Adipocyte (in vitro differentiated cells): ENCODE measurements at regions not wholly inside any gene's neighbourhood (a gene's known extent, or its start where the extent isn't known, plus 50 kb on each side); places are given as distances from the start of the nearest gene placed in this dataset.

Experiments
- DNase-seq: peaks from one replicate; pipeline ENCODE4 v3.0.0-alpha.2; 2015; ENCODE audit warnings: low read depth
- H3K27me3 ChIP-seq: replicated peaks from 2 replicates; pipeline ENCODE4 v1.7.0; 2013; ENCODE audit warnings: mild to moderate bottlenecking, low read length, moderate library complexity; ENCODE audit not compliant: control insufficient read depth, insufficient read depth
- H3K36me3 ChIP-seq: 2 replicates; pipeline ENCODE4 v1.7.0; 2013; ENCODE audit warnings: low read length, mild to moderate bottlenecking, moderate library complexity; ENCODE audit not compliant: control insufficient read depth, insufficient read depth, severe bottlenecking
- H3K4me1 ChIP-seq: 2 replicates; pipeline ENCODE4 v1.7.0; 2013; ENCODE audit warnings: mild to moderate bottlenecking, low read length, moderate library complexity; ENCODE audit not compliant: control insufficient read depth, insufficient read depth
- H3K4me3 ChIP-seq: 2 replicates; pipeline ENCODE4 v1.7.0; 2013; ENCODE audit warnings: mild to moderate bottlenecking, low read length, moderate library complexity
- H3K9ac ChIP-seq: 2 replicates; pipeline ENCODE4 v1.7.0; 2013; ENCODE audit warnings: mild to moderate bottlenecking, low read length, moderate library complexity
- H3K9me3 ChIP-seq: 2 replicates; pipeline ENCODE4 v1.7.0; 2013; ENCODE audit warnings: mild to moderate bottlenecking, low read length, moderate library complexity; ENCODE audit not compliant: control insufficient read depth

DNA sequence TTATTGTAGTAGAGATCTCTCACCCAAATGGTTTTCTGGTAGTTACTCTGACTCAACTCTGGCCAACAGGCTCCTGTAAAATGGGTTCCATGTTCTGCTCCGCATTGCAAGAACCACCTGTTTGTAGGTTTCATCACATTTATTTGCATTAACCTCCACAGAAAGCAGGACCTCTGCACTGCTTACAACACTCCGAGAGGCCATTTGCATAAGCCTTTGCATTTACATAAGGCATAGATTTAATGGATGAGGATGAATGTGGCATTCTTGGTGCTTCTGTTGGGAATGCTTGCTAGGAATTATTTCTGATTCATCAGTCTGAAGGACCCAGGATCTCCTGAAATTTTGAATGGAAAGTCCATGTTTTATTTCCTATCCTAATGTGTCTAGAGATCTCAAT is 320.1 kb downstream of the ZNF621 start:
- Histone ChIP-seq H3K36me3 (no peaks in the 10 kb centered on the region), H3K4me3 (no peak overlapping the region), H3K9ac (no peak overlapping the region), H3K9me3 (peaks cover 7% of the 10 kb centered on the region), H3K27me3 (no peaks in the 10 kb centered on the region), H3K4me1 (no peaks in the 10 kb centered on the region)
- DNase-seq: no peak

DNA sequence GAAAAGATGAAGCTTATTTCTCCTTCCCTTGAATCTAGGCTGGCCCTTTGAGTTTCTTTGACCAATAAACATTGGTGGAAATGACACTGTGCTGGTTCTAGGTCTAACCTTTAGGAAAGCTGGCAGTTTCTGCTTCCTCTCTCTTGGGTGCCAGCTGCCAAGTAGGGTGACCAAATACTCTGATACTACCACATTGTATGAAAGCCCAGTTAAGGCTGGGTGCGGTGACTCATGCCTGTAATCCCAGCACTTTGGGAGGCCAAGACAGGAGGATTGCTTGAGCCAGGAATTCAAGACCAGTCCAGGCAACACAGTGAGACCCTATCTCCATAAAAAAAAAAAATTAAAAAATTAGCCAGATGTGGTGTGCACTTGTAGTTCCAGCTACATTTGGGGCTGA is 320.7 kb downstream of the ZNF621 start:
- Histone ChIP-seq H3K9ac (no peak overlapping the region), H3K9me3 (peaks cover 7% of the 10 kb centered on the region), H3K36me3 (no peaks in the 10 kb centered on the region), H3K27me3 (no peaks in the 10 kb centered on the region), H3K4me3 (no peak overlapping the region), H3K4me1 (no peaks in the 10 kb centered on the region)
- no peak for DNase-seq

DNA sequence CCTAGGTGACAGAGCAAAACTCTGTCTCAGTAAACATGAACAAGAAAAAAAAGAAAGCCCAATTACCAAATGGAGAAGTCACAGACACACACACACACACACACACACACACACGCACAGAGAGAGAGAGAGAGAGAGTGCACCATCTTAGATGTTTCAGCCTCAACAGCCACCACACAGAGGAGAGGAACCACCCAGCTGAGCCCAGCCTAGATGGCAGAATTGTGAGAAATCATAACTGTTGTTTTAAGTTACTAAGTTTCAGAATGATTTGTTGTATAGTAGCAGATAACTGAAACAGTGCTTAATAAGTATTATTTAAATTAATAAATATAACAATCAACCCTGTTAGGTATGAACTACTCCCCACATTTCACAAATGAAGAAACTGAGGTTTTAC is 321.2 kb downstream of the ZNF621 start:
- no peaks in the 10 kb centered on the region for H3K36me3 ChIP-seq
- H3K9me3 ChIP-seq: peaks cover 7% of the 10 kb centered on the region
- no peak for DNase-seq
- H3K4me3 ChIP-seq: no peak overlapping the region
- no peaks in the 10 kb centered on the region for H3K27me3 ChIP-seq
- no peak overlapping the region for H3K9ac ChIP-seq
- H3K4me1 ChIP-seq: no peaks in the 10 kb centered on the region

DNA sequence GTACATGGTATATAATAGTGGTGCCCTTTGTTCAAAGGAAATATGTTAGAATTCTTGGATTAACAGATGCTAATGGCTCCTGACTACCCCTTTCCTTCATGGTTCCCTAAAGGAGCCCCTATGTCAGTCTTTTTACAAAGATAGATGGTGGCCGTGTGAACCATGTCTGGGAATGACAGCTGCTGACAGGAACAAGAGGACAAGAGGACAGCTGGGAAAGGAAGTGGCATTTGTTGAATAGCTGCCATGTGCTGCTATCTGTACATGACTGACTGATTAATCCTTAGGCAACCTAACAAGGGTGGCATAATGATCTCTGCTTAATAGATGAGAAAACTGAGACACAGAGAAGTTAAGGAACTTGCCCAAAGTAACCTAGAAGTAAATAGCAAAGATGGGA is 321.7 kb downstream of the ZNF621 start:
- no peak for DNase-seq
- no peak overlapping the region for H3K4me3 ChIP-seq
- H3K9ac ChIP-seq: no peak overlapping the region

DNA sequence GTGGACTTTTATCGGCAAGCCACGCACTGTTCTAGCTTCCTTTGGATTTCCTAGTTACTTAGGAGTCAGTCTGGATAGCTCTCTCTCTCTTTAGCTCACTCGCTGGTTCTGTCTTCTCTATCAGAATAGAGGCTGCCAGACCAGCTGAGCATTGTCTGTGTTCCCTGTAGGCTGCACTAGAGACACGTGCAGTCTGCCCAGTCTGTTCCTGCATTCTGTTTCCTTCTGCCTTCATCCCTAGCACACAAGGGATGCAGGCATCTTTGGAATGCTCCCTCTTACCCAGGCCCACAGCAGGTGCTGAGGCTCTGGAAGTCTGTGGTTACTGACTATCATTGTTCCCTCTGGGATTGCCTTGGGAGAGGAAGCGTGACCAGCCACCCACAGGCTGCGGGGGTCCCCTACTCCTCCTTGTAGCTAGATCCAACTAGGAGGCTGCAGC is 322.8 kb downstream of the ZNF621 start:
- H3K9ac ChIP-seq: no peak overlapping the region
- H3K27me3 ChIP-seq: no peaks in the 10 kb centered on the region
- DNase-seq: no peak
- peaks cover 7% of the 10 kb centered on the region for H3K9me3 ChIP-seq
- no peaks in the 10 kb centered on the region for H3K36me3 ChIP-seq
- H3K4me1 ChIP-seq: no peaks in the 10 kb centered on the region
- no peak overlapping the region for H3K4me3 ChIP-seq

More for the DNA sequence above, 321.7 kb downstream of the ZNF621 start:
- Histone ChIP-seq H3K4me1 (no peaks in the 10 kb centered on the region), H3K36me3 (no peaks in the 10 kb centered on the region), H3K9me3 (peaks cover 7% of the 10 kb centered on the region), H3K27me3 (no peaks in the 10 kb centered on the region)

DNA sequence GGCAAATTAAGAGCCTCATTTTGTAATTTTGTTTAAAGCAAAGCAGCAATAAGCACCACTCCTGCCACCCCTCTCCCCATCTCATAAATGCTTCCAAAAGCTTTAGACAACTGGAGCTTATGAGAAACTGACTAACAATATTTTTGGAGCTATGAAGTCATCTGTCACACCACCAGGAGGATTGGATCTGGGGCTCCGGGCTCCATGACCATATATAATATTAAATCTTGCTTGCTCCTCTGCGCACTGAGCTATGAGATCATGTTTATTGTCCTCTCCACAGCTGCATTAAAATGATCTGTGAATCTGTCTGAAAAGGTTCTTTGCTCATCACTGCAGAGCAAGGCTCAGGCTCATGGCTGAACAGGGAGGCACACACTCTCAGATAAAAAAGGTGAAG is 323.7 kb downstream of the ZNF621 start:
- Histone ChIP-seq H3K4me1 (no peaks in the 10 kb centered on the region), H3K27me3 (no peaks in the 10 kb centered on the region), H3K36me3 (no peaks in the 10 kb centered on the region), H3K4me3 (no peak overlapping the region), H3K9ac (no peak overlapping the region), H3K9me3 (peaks cover 7% of the 10 kb centered on the region)
- no peak for DNase-seq

DNA sequence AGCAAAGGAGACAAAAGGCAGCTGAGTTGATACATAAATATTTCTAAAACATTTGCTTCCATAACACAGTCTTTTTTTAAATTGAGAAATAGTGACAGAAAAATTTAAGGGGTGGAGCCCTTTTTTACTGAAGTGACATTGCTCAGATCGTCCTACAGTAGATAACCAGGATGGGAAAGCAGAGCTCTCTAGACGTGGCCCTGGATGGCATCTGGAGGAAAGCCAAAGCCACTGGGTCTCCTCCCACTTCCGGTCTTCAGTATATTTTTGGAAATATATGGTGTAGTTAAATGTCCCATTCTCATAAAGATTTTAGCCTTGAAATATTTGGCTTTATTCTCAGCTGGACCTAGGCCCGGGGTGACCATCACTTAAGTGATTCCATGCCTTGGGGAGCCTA is 326.1 kb downstream of the ZNF621 start:
- Histone ChIP-seq H3K9ac (no peak overlapping the region), H3K36me3 (no peaks in the 10 kb centered on the region), H3K4me1 (no peaks in the 10 kb centered on the region), H3K9me3 (peaks cover 7% of the 10 kb centered on the region), H3K27me3 (no peaks in the 10 kb centered on the region), H3K4me3 (no peak overlapping the region)
- no peak for DNase-seq

DNA sequence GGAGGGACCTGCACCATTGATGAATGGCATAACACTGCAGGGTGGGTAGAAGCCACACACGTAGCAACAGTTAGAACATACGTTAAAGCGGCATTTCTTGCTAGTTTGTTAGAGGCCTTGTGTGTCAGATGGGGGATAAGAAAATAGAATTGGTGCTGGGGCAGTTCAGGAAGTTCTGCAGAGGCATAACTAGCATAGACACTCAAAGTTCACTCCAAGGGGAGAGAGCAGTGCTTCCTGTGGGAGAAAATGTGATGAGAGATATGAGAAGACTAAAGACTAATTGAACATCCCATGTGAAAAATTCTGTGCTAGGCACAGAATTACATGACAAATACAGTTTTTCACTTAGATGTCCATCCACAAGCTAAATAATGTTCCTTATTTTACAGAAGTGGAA is 327.1 kb downstream of the ZNF621 start:
- H3K36me3 ChIP-seq: no peaks in the 10 kb centered on the region
- no peaks in the 10 kb centered on the region for H3K27me3 ChIP-seq
- H3K9ac ChIP-seq: no peak overlapping the region
- DNase-seq: no peak
- H3K4me3 ChIP-seq: no peak overlapping the region
- H3K4me1 ChIP-seq: no peaks in the 10 kb centered on the region
- no peaks in the 10 kb centered on the region for H3K9me3 ChIP-seq

DNA sequence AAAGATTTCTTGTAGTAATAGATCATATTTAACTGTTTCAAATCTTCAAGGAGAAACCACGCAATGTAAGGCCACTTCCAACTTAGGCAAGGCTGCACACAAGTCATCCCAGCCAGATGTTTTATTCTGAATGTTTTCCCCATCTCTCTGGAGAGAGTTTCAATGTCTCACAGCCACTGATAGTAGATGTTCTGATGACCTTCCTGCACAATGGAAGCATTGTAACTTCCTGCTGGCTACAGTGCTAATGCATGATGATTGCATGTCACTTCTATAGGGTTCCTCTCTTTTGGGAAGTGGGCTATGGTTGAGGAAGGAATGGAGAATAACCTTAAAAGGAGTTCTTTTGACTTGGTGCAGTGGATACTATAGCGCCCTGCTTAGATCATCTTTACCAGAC is 328.0 kb downstream of the ZNF621 start:
- no peak for DNase-seq
- no peaks in the 10 kb centered on the region for H3K9me3 ChIP-seq
- no peaks in the 10 kb centered on the region for H3K36me3 ChIP-seq
- H3K27me3 ChIP-seq: no peaks in the 10 kb centered on the region
- H3K9ac ChIP-seq: no peak overlapping the region
- H3K4me3 ChIP-seq: no peak overlapping the region
- H3K4me1 ChIP-seq: no peaks in the 10 kb centered on the region

DNA sequence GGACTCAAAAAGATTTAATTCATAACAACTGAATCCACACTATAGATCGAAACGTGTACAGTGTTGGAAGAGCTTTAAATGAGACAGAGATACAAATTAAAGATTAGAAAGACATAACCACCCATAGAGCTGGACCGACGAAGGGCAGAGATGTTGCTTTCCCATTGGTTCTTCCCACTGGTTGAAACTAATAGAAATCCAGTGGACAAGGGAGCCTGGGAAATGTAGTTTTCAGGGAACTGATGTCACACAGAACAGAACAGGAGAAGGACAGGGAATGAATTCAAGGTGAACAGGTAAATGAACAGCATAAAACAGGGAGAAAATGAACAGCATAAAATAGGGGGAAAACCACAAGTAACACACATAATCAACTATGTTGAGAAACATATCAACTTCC is 328.7 kb downstream of the ZNF621 start:
- no peaks in the 10 kb centered on the region for H3K36me3 ChIP-seq
- peaks cover under 1% of the 10 kb centered on the region for H3K4me1 ChIP-seq
- H3K9ac ChIP-seq: no peak overlapping the region
- H3K27me3 ChIP-seq: no peaks in the 10 kb centered on the region
- DNase-seq: no peak
- no peaks in the 10 kb centered on the region for H3K9me3 ChIP-seq
- no peak overlapping the region for H3K4me3 ChIP-seq

DNA sequence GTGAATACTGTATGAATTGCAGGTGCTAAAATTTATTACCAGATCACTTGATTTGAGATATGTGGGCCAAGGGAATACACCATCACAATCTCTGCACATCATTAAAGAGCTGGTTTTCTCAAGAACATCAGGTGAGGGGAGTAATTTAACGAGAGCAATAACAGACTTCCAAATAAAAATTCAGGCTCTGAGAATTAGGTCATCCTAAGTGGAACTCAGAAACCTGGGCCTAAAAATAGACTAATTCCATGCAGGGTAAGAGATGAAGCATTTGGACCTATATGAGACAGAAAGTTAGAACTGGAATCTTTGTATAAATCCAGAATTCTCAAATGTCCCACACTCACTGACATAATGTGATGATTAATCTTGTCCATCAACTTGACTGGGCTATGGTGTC is 331.1 kb downstream of the ZNF621 start:
- Histone ChIP-seq H3K4me3 (no peak overlapping the region), H3K9ac (no peak overlapping the region), H3K36me3 (no peaks in the 10 kb centered on the region), H3K27me3 (no peaks in the 10 kb centered on the region), H3K9me3 (no peaks in the 10 kb centered on the region), H3K4me1 (peaks cover 3% of the 10 kb centered on the region)
- no peak for DNase-seq

DNA sequence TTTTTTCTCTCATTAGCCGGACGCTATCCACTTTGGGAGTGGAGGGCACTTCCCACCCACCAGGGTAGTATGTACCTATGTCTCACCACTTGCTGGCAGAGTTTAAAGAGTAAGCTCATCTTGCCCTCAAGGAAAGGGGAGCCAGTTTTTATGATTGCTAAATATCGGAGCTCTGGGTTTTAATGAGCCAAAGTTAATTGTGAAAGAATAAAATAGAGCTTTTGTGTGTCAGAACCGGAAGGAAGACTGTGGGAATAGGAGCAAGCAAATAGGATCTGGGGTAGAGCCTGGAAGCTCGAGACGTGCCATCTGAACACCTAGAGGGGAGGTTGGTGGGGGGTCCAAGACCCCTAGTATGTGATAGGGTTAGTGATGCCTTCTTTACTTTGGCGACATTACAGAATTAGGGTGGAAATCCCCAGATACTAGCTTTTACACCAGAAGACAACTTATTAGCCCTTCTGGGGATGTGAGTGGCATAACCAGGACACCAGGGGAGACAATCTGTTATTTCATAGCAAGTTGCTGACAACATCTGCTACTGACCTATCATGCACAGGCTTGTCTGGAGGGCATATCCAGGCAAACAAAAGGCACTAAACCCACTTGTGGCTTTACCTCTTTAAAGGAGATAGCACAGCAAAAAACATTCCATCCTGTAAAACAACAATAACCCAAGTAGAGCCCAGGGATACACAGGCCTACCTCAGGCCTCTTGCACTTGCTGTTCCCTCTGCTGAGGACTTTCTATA is 333.8 kb downstream of the ZNF621 start:
- no peaks in the 10 kb centered on the region for H3K9me3 ChIP-seq
- DNase-seq: no peak
- peaks cover 3% of the 10 kb centered on the region for H3K4me1 ChIP-seq
- H3K9ac ChIP-seq: no peak overlapping the region
- no peaks in the 10 kb centered on the region for H3K27me3 ChIP-seq
- no peaks in the 10 kb centered on the region for H3K36me3 ChIP-seq
- no peak overlapping the region for H3K4me3 ChIP-seq
